ENCODE measurements at regions not wholly inside any gene's neighbourhood (a gene's known extent, or its start where the extent isn't known, plus 50 kb on each side); places are given as distances from the start of the nearest gene placed in this dataset.

GRCh38 chr12:126512916-126513913, 1448.0 kb downstream of the AACS start:
- no peak for FAIRE-seq
- Histone ChIP-seq H3K9me3 (replicated peaks; ENCODE audit: control insufficient read depth, insufficient read depth, low read length) (peaks cover 2% of the 10 kb centered on the region), H2AFZ (ENCODE audit: low read depth, low read length) (no peak overlapping the region), H3K9ac (replicated peaks; ENCODE audit: extremely low read depth, insufficient read depth, low read length) (no peak overlapping the region), H3K4me3 (replicated peaks in 1 of 3; ENCODE audit: insufficient read depth in 1 of 3, low read depth in 1 of 3, low read length in 3 of 3) (no peak overlapping the region), H3K36me3 (ENCODE audit: control insufficient read depth in 2 of 2, extremely low read depth in 1 of 2, insufficient read depth in 2 of 2, low read length in 2 of 2) (no peaks in the 10 kb centered on the region), H3K9me1 (replicated peaks; ENCODE audit: control insufficient read depth, extremely low read depth, insufficient read depth, low read length) (no peaks in the 10 kb centered on the region), H3K4me2 (ENCODE audit: insufficient read depth, low read length) (no peak overlapping the region), H3K79me2 (ENCODE audit: control insufficient read depth, insufficient read depth, low read length) (no peaks in the 10 kb centered on the region), H3K27me3 (ENCODE audit: control insufficient read depth in 2 of 2, insufficient read depth in 2 of 2, low read length in 2 of 2) (no peaks in the 10 kb centered on the region), H3K4me1 (ENCODE audit: control insufficient read depth, extremely low read depth, insufficient read depth, low read length) (no peaks in the 10 kb centered on the region), H4K20me1 (replicated peaks; ENCODE audit: control insufficient read depth, extremely low read depth, insufficient read depth, low read length) (no peaks in the 10 kb centered on the region), H3K27ac (ENCODE audit: insufficient read depth, low read depth, low read length) (no peak overlapping the region)
- intact Hi-C loops (cut with micrococcal nuclease) = no loop called here
- ChIA-PET POLR2A (no interaction called here), CTCF (no interaction called here)
- no peak for DNase-seq (ENCODE audit: low read depth, low spot score)
- TF ChIP-seq POLR2A (IDR thresholded peaks at IDR 0.05; ENCODE audit: low read depth, low read length) = no peak
- TF ChIP-seq CTCF (IDR thresholded peaks at IDR 0.05; ENCODE audit: extremely low read depth in 1 of 2, insufficient read depth in 1 of 2, low read depth in 1 of 2, low read length in 2 of 2) = no peak
- no peak for TF ChIP-seq POLR2AphosphoS5 (IDR thresholded peaks at IDR 0.05; ENCODE audit: insufficient read depth, low read depth, low read length)
- TF ChIP-seq MYC (IDR thresholded peaks at IDR 0.05; ENCODE audit: low read depth, low read length) = no peak
- no peak for TF ChIP-seq GATA2 (IDR thresholded peaks at IDR 0.05; ENCODE audit: insufficient read depth, insufficient read length, low read depth, low read length)
- no peak for TF ChIP-seq FOS (IDR thresholded peaks at IDR 0.05; ENCODE audit: borderline replicate concordance, insufficient read depth, low read length)
- TF ChIP-seq JUN (IDR thresholded peaks at IDR 0.05; ENCODE audit: borderline replicate concordance, insufficient read depth, insufficient read length, low read depth) = no peak
- TF ChIP-seq EZH2 (IDR thresholded peaks at IDR 0.05; ENCODE audit: borderline replicate concordance, low read depth, low read length, severe bottlenecking) = no peak
- no peak for TF ChIP-seq MAX (IDR thresholded peaks at IDR 0.05; ENCODE audit: insufficient read depth, insufficient read length)
- dilution Hi-C loops (cut with MboI; ENCODE audit: extremely low pct_ligation_motif_present, low sequenced_read_pairs) = no loop called here
- no TSS peak for BruUV-seq (replicated peaks)

Measured in endothelial cell of umbilical vein (primary cell).